H1 (cell line): ENCODE measurements at regions not wholly inside any gene's neighbourhood (a gene's known extent, or its start where the extent isn't known, plus 50 kb on each side); places are given as distances from the start of the nearest gene placed in this dataset.

Experiments
- BACH1 ChIP-seq: IDR thresholded peaks from 2 replicates; pipeline ENCODE4 v1.6.1; 2012; ENCODE audit warnings: low read length, improper control_type of control experiment
- BCL11A ChIP-seq, 2 experiments: IDR thresholded peaks; one replicate each; pipeline ENCODE4 v1.6.1; 2011; ENCODE audit warnings: low read depth in 2 of 2, low read length in 2 of 2, mild to moderate bottlenecking in 2 of 2
- CBX8 ChIP-seq: fragments of 300-800, 300-1000 bp; sonication (generic); IDR thresholded peaks from 2 replicates; pipeline ENCODE4 v1.7.1; 2016; ENCODE audit warnings: low read depth, low read length, borderline replicate concordance
- CHD2 ChIP-seq: IDR thresholded peaks from 2 replicates; pipeline ENCODE4 v1.6.1; 2012; ENCODE audit warnings: low read length, improper control_type of control experiment
- EP300 ChIP-seq, 2 experiments: IDR thresholded peaks; 1 replicate in 1 of 2; 2 replicates in 1 of 2; pipeline ENCODE4 v1.6.1; 2011 to 2012; ENCODE audit warnings: low read depth in 2 of 2, low read length in 2 of 2, mild to moderate bottlenecking in 2 of 2, borderline replicate concordance in 1 of 2, inconsistent platforms in 1 of 2, moderate library complexity in 1 of 2
- KDM4A ChIP-seq: IDR thresholded peaks from one replicate; pipeline ENCODE4 v1.7.1; 2012; ENCODE audit warnings: low read depth, mild to moderate bottlenecking, moderate library complexity, low read length, inconsistent platforms; ENCODE audit not compliant: severe bottlenecking
- MAFK ChIP-seq: IDR thresholded peaks from 2 replicates; pipeline ENCODE4 v1.6.1; 2012; ENCODE audit warnings: low read depth, mild to moderate bottlenecking, improper control_type of control experiment, low read length
- POLR2AphosphoS5 ChIP-seq: IDR thresholded peaks from 2 replicates; pipeline ENCODE4 v1.6.1; 2011; ENCODE audit warnings: low read depth, low read length
- RFX5 ChIP-seq: IDR thresholded peaks from 2 replicates; pipeline ENCODE4 v1.6.1; 2011; ENCODE audit warnings: low read depth, low read length, improper control_type of control experiment, borderline replicate concordance
- RNF2 ChIP-seq: fragments of 200-900, 300-1000 bp; sonication (generic); IDR thresholded peaks from 2 replicates; pipeline ENCODE4 v1.7.1; 2016; ENCODE audit warnings: borderline replicate concordance, low read depth, mild to moderate bottlenecking, antibody characterized with exemption, low read length; ENCODE audit not compliant: poor library complexity, severe bottlenecking; ENCODE audit errors: missing control alignments
- TF ChIP-seq, protein P1 (sequence below): fragments of 300-600 bp; sonication (generic); IDR thresholded peaks from 2 replicates; pipeline ENCODE4 v1.7.1; 2012; ENCODE audit warnings: low read length, moderate library complexity, mild to moderate bottlenecking, inconsistent platforms; ENCODE audit not compliant: insufficient replicate concordance

DNA sequence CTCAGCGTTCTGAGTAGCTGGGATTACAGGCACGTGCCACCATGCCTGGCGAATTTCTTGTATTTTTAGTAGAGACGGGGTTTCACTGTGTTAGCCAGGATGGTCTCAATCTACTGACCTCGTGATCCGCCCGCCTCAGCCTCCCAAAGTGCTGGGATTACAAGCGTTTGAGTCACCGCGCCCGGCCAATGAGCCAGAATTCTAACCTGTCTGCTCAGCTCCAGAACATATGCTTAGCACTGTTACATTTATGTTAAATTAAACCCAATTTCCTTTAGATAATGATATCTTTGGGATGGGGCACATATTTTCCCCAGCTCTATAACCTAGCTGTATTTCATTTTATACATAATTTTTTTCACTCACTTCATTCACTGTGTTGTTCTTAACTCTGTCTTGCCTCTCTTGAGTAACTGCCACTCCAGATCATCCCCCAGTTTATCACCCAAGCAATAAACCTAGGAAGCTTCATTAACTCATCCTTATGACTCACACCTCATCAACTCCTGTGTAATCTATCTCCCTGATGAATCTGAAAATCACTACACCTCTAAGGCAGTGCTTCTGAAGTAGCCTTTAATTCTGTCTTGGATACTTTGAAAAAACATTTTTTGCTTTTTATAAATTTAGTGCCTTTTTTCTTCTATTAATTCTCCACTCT lies 559.7 kb upstream of the ZWINT start (continued):
- TF ChIP-seq, protein P1, sequence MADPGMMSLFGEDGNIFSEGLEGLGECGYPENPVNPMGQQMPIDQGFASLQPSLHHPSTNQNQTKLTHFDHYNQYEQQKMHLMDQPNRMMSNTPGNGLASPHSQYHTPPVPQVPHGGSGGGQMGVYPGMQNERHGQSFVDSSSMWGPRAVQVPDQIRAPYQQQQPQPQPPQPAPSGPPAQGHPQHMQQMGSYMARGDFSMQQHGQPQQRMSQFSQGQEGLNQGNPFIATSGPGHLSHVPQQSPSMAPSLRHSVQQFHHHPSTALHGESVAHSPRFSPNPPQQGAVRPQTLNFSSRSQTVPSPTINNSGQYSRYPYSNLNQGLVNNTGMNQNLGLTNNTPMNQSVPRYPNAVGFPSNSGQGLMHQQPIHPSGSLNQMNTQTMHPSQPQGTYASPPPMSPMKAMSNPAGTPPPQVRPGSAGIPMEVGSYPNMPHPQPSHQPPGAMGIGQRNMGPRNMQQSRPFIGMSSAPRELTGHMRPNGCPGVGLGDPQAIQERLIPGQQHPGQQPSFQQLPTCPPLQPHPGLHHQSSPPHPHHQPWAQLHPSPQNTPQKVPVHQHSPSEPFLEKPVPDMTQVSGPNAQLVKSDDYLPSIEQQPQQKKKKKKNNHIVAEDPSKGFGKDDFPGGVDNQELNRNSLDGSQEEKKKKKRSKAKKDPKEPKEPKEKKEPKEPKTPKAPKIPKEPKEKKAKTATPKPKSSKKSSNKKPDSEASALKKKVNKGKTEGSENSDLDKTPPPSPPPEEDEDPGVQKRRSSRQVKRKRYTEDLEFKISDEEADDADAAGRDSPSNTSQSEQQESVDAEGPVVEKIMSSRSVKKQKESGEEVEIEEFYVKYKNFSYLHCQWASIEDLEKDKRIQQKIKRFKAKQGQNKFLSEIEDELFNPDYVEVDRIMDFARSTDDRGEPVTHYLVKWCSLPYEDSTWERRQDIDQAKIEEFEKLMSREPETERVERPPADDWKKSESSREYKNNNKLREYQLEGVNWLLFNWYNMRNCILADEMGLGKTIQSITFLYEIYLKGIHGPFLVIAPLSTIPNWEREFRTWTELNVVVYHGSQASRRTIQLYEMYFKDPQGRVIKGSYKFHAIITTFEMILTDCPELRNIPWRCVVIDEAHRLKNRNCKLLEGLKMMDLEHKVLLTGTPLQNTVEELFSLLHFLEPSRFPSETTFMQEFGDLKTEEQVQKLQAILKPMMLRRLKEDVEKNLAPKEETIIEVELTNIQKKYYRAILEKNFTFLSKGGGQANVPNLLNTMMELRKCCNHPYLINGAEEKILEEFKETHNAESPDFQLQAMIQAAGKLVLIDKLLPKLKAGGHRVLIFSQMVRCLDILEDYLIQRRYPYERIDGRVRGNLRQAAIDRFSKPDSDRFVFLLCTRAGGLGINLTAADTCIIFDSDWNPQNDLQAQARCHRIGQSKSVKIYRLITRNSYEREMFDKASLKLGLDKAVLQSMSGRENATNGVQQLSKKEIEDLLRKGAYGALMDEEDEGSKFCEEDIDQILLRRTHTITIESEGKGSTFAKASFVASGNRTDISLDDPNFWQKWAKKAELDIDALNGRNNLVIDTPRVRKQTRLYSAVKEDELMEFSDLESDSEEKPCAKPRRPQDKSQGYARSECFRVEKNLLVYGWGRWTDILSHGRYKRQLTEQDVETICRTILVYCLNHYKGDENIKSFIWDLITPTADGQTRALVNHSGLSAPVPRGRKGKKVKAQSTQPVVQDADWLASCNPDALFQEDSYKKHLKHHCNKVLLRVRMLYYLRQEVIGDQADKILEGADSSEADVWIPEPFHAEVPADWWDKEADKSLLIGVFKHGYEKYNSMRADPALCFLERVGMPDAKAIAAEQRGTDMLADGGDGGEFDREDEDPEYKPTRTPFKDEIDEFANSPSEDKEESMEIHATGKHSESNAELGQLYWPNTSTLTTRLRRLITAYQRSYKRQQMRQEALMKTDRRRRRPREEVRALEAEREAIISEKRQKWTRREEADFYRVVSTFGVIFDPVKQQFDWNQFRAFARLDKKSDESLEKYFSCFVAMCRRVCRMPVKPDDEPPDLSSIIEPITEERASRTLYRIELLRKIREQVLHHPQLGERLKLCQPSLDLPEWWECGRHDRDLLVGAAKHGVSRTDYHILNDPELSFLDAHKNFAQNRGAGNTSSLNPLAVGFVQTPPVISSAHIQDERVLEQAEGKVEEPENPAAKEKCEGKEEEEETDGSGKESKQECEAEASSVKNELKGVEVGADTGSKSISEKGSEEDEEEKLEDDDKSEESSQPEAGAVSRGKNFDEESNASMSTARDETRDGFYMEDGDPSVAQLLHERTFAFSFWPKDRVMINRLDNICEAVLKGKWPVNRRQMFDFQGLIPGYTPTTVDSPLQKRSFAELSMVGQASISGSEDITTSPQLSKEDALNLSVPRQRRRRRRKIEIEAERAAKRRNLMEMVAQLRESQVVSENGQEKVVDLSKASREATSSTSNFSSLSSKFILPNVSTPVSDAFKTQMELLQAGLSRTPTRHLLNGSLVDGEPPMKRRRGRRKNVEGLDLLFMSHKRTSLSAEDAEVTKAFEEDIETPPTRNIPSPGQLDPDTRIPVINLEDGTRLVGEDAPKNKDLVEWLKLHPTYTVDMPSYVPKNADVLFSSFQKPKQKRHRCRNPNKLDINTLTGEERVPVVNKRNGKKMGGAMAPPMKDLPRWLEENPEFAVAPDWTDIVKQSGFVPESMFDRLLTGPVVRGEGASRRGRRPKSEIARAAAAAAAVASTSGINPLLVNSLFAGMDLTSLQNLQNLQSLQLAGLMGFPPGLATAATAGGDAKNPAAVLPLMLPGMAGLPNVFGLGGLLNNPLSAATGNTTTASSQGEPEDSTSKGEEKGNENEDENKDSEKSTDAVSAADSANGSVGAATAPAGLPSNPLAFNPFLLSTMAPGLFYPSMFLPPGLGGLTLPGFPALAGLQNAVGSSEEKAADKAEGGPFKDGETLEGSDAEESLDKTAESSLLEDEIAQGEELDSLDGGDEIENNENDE, result no peak
- TF ChIP-seq BCL11A (IDR thresholded peaks at IDR 0.05; ENCODE audit: low read depth in 2 of 2, low read length in 2 of 2) (no peak), CHD2 (no peak), KDM4A (no peak), EP300 (IDR thresholded peaks at IDR 0.05; ENCODE audit: borderline replicate concordance in 1 of 2, low read depth in 2 of 2, low read length in 2 of 2) (no peak), CBX8 (no peak), MAFK (no peak), RNF2 (no peak), RFX5 (no peak), POLR2AphosphoS5 (no peak), BACH1 (no peak)
